NT2/D1 (cell line): ENCODE measurements at regions not wholly inside any gene's neighbourhood (a gene's known extent, or its start where the extent isn't known, plus 50 kb on each side); places are given as distances from the start of the nearest gene placed in this dataset.

Experiments used
- SUZ12 ChIP-seq: IDR thresholded peaks from 2 replicates; pipeline ENCODE4 v1.6.1; 2011; ENCODE audit not compliant: insufficient read length, insufficient read depth; ENCODE audit errors: extremely low read depth
- YY1 ChIP-seq: IDR thresholded peaks from 2 replicates; pipeline ENCODE4 v1.6.1; 2011; ENCODE audit not compliant: insufficient read length, insufficient read depth
- ZNF274 ChIP-seq: IDR thresholded peaks from 2 replicates; pipeline ENCODE4 v1.6.1; 2011; ENCODE audit warnings: mild to moderate bottlenecking, low read depth, low read length

GRCh38 chr11:105367129-105367528 lies 227.6 kb upstream of the CARD18 start:
- no peak for TF ChIP-seq YY1
- no peak for TF ChIP-seq ZNF274
- no peak for TF ChIP-seq SUZ12
